LNCaP clone FGC (cell line): ENCODE measurements at regions not wholly inside any gene's neighbourhood (a gene's known extent, or its start where the extent isn't known, plus 50 kb on each side); places are given as distances from the start of the nearest gene placed in this dataset.

Experiments used
- DNase-seq: peaks from one replicate; pipeline ENCODE4 v3.0.0-alpha.2; 2011; ENCODE audit warnings: low read depth
- H3K4me3 ChIP-seq: 2 replicates; pipeline ENCODE4 v1.5.1; 2011; ENCODE audit warnings: mild to moderate bottlenecking, low read depth, low read length, control low read depth
- CTCF ChIP-seq: IDR thresholded peaks from 2 replicates; pipeline ENCODE4 v1.5.1; 2012; ENCODE audit warnings: mild to moderate bottlenecking; ENCODE audit not compliant: control insufficient read depth, insufficient read depth; ENCODE audit errors: extremely low read depth

GRCh38 chr15:93438310-93438709, 349.3 kb upstream of the RGMA start:
- TF ChIP-seq CTCF, result no peak
- DNase-seq, result no peak
- H3K4me3 ChIP-seq, result no peak overlapping the region

- no peak for DNase-seq
- TF ChIP-seq CTCF, result no peak
- no peak overlapping the region for H3K4me3 ChIP-seq
These were observed 343.5 kb upstream of the RGMA start for GRCh38 chr15:93432474-93432873.

- DNase-seq, result no peak
- no peak for TF ChIP-seq CTCF
- no peak overlapping the region for H3K4me3 ChIP-seq
These were observed 339.9 kb upstream of the RGMA start for GRCh38 chr15:93428807-93429351.

- TF ChIP-seq CTCF, result no peak
- H3K4me3 ChIP-seq, result no peak overlapping the region
- DNase-seq, result no peak
These were observed 339.1 kb upstream of the RGMA start for GRCh38 chr15:93428150-93428549.

- H3K4me3 ChIP-seq, result no peak overlapping the region
- no peak for DNase-seq
- no peak for TF ChIP-seq CTCF
These were observed 335.1 kb upstream of the RGMA start for GRCh38 chr15:93424131-93424530.

GRCh38 chr15:93422476-93422875, 333.5 kb upstream of the RGMA start:
- H3K4me3 ChIP-seq, result no peak overlapping the region
- no peak for TF ChIP-seq CTCF
- no peak for DNase-seq

- DNase-seq, result no peak
- no peak for TF ChIP-seq CTCF
- no peak overlapping the region for H3K4me3 ChIP-seq
These were observed 331.5 kb upstream of the RGMA start for GRCh38 chr15:93420477-93420876.
